Activated T-cell treated with anti-CD3 and anti-CD28 coated beads, Interleukin-2, amount 50 U/mL, for 48 hours (primary cell): ENCODE measurements at regions not wholly inside any gene's neighbourhood (a gene's known extent, or its start where the extent isn't known, plus 50 kb on each side); places are given as distances from the start of the nearest gene placed in this dataset.
"Not testable (repeated sequence)": the region's sequence is repeated elsewhere in the genome, so short reads cannot be mapped to it uniquely, and the experiment has no call there.

Source experiments
- DNase-seq, 2 experiments: peaks; one replicate each; pipeline ENCODE4 v3.0.0-alpha.2; 2020

DNA sequence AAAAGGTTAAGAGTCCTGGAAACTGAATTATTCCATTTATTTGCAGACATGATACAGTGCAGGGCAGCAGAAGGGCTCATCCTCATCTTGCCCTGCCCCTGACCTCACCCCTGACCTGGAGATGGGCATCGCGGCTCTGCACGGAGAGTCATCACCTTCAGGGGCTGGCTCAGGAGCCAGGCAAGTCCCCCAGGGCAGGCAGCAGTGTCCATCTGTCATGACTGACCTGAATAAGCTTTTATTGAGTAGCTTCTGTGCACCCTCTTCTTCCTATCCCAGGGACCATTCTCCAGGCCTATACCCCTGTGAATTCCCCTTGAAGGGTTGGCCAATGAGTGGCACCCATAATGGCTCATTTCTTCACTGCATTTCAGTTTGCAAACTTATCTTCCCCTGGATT is 484.2 kb downstream of the ZNF536 start:
- DNase-seq = no peak

DNA sequence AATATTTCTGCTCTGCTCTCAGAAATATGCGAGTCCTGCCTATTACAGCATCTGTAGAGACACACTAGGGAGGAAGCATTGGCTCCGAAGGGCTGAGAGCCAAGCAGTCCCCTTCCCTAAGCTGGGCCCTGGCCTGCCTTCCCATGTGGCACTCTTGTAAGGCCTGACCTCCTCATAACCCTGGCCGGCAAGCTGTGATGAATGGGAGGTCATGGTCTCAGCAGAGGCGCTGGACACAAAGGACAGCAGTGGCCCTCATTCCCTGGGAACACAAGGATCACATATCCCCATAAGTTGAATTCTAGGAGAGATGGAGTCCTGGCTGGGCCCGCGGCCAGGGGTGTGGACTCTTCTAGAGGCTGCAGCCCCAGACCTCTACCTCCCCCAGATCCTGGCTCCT is 483.3 kb downstream of the ZNF536 start:
- no peak for DNase-seq

DNA sequence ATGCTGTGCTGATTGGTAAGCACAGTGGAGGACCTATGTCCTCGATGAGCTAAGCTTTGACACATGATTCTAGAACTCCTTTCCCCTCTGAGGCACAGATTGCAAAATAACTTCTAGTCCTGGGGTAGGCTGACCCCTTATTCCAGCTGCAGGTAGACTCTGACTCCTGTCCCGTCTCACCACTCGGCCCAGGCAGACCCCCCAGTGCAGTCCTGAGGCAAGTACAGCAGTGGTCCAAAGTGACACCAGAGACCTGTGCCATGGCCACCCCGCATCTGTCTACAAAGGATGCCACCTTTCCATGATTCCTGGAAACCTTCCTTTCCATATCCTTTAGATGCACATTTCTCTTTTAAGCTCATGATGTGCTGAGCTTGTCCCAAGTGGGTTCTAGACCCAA is 482.5 kb downstream of the ZNF536 start:
- DNase-seq = no peak

DNA sequence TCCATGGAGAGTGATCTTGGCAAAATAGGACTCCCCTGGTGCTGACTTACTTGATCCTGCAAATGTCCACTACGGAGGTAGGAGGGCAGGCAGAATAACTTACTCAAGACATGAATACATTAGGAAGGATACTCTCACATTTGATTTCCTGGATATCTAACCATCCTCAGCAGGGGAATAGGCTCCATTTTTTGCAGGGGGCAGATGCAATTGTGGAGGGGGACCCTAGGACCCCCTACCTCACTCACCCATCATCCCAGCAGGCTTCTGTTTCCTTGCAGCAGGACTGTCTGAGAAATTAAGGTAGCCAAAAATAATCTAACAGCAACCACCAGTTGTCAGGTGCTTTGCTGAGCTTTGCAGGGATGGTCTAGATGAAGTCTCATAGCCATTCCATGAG is 482.0 kb downstream of the ZNF536 start:
- no peak for DNase-seq

DNA sequence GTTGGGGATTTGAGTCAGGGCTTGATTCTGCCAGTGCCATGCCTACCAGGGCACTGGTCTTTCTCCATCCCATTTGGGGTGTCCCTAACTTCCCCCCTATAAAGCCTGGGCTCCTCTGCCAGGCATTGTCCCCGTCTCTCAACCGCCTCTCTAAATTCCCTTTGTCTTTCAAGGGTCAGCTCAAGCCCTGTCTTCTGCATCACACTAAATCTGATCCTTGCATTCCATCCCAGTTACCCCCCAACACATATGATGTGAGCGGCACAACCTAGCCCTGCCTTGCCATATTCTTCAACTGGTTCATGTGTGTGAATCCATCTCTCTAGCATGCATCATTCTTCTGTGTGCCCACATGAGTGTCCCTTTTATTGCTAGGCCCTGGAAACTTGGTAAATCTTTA is 480.9 kb downstream of the ZNF536 start:
- no peak for DNase-seq

DNA sequence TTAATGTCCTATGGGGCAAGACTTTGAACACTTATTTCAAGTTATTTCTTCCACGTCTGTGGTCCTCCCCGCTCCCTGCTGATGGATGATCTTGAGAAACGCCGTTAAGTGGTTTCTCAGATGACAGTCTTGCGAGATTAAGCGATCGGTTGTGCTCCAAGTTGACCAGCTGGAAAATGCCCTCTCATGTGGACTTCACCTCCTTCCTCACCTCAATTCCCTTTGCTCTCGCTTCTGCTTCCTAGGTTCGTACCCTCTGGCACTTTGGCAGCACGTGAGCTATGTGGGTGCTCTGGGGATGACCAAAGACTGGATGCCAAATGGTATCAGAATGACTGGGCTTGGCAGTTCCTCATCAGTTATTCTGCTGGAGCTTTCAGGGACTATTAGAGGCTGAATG is 480.0 kb downstream of the ZNF536 start:
- no peak for DNase-seq

DNA sequence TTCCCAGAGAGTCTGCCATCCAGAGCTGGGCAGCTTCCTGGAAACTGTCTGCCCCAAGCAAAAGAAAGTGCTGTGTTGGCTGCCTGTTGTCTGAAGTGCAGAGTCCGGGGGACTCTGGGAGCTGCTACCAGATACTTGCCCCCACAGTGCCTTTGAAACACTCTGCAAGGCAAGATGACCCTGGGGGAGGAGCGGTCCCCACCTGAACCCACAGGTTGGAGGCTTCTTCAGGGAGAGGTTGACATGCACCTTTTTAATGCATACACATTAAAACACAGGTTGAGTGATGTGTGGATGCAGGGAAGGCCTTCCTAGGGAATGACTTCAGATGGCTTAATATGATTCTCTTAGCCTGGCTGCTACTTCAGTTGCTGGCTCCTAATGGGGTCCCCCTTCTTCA is 479.5 kb downstream of the ZNF536 start:
- DNase-seq = no peak

DNA sequence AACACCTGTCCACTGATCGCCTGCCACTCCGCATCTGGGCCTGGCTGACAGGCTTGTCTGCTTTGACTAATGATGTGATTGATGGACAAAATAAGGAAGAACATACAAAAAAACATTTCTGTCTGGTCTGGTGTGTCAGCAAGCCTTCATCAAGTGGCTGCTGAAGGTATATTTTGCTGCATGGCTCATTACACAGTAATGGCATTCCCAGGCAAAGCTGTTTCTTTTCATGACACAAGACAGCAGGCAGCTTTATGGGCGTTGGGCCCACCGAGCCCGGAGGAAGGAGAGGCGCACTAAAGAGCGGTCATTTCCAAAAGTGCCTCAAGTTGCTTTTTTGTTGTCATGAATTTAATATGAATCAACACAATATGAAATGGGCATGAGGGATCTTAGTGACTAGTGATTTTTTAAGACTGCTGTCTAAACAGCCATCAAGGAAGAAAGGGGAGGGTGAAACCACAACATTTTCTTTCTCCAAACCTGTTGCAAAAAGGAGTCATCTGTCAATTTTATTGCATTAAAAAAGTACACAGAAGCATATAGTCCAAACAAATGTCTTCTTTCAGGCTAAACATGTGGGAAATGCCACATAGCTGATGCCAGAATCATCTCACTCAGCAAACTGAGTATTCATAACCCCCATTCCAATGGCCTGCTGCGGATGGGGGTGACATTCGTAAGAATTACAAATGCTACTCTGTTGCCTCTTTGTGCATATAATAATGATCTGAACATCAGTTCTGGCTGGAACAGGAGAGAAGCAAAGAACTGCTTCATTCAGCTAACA is 476.6 kb downstream of the ZNF536 start:
- DNase-seq = no peak

DNA sequence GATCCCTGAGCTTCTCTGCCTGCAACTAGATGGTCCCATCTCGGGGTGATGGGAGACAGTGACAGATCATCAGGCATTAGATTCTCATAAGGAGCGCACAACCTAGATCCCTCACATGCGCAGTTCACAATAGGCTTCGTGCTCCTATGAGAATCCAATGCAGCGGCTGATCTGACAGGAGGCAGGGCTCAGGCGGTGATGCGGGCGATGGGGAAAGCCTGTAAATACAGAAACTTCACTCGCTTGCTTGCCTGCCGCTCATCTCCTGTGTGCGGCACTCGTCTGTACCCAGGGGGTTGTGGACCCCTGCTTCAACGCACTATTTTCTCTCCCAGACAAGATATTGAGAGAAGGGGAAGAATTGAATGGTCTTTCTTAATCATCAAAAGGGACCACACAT is 473.9 kb downstream of the ZNF536 start:
- DNase-seq = no peak

DNA sequence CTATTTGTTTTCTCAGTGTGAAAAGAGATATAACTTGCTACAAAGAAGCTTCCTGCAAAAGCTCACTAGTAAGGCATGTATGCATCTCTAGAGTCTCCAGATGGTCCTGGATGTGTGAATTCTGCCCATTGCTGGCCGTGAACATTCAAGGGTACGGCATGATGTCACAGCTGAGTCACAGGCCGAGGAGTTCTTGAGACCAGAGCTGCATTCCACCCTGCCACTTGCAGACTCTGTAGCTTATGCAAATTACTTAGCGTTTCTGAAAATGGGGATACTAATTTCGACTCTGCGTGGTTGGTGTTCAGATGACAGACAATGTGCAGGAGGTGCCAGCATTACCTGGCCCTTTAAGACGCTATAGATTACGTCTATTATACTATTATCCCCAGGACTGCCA is 470.7 kb downstream of the ZNF536 start:
- DNase-seq = no peak

DNA sequence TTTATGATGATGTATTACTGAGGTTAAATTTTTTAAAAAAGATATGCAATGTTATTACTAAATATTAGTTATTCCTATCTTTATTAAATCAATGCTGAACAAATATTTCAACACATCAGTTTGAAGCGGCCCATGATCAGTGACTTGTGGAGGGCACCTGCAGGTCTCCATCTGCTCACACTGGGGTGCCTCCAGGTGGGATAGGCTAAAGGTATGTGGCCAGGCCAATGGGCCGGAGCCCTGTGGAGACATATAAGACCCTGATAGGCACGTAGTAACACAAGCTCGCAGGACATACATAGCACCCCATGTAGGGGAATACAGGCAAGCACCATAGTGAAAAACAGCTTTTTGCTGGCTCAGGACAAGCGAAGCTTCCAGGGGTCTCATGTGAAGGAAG is 469.8 kb downstream of the ZNF536 start:
- DNase-seq = no peak

DNA sequence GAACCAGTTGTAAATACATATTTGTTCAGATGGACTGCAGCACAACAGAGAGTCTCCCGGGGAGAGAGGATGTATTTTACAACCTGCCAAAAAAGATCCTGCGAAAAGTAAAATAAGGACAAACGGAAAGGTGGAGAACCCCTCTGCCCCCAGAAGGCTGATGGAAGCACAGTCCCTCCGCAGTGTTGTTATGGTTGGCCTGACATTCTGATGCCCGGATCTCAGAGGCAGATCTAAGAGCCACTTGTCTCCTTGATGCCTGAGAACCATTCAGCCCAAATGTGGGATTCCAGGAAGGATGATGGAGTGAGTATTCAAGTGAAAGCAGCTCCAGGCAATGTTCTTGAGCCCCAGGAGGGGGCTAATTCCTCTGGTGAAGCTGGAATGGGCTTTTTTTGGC is 458.7 kb downstream of the ZNF536 start:
- DNase-seq = no peak

DNA sequence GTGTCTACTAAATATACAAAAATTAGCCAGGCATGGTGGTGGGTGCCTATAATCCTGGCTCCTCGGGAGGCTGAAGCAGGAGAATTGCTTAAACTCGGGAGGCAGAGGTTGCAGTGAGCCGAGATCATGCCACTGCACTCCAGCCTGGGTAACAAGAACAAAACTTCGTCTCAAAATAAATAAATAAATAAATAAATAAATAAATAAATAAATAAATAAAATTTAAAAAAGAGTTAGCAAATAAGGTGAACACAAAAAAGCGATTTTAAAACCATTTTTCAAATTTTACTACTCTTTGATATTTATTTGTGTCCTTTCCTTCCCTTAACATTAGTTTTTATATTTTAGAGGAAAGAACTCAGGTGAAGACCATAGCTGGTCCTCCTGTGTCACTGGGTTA is 453.3 kb downstream of the ZNF536 start:
- not testable (repeated sequence) for DNase-seq

DNA sequence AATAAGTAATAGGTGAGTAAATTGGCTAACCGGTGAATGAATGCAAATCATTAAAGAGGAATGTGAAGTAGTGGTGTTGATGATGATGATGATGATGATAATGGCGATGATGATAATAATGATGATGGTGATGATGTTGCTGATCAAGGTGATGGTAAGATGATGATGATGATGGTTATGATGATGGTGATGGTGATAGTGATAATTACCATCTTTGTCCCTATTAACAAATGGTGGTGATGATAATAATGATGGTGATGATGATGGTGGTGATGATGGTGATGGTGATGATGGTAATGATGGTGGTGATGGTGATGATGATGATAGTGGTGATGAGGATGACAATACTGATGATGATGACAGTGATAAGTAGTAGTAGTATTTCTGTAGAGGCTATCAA is 452.6 kb downstream of the ZNF536 start:
- DNase-seq = no peak

DNA sequence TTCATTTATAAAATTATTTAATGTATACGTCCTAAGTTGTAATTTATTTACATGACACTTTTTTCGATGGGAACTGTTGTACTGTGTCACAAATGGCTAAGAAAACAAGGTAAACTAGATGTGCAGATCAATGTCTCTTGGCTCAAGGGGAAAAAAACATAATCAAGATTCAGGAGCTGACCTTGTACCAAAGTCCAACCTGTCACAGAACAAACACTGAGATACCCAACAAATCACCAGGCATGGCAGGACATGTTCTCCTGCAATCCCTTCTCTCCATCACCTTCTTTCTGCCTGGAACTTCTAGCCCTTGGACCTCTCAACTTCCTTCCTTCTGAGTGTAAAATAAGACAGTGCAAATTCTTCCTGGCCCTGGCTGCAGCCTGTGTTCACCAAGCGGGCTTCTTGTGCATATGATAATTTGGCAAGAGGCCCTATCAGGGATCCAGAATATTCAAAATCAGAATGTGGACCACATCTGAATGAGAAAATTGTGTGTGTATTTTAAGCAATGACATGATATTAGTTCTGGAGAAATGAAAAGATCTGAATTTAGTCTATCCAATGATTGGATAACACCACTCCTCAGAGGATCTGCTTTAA is 445.9 kb downstream of the ZNF536 start:
- DNase-seq = no peak

DNA sequence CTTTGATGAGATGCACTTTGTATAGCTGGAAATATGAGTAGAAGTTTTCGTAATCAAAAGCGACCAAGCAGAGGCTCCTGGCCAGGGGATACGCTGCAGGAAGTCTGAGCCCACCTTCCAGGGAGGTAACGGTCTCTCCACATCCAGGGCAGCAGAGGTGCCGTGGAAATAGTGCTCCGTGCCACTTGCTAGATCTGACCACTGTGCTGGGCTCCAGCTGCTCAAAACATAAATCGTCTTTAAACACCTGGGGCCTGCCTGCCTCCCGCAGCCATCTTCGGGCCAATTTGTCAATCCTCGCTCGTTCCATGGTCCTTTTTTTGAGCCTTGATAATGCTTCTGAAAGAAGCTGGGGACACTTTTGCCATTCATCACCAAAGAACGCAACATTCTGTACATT is 445.0 kb downstream of the ZNF536 start:
- no peak for DNase-seq

DNA sequence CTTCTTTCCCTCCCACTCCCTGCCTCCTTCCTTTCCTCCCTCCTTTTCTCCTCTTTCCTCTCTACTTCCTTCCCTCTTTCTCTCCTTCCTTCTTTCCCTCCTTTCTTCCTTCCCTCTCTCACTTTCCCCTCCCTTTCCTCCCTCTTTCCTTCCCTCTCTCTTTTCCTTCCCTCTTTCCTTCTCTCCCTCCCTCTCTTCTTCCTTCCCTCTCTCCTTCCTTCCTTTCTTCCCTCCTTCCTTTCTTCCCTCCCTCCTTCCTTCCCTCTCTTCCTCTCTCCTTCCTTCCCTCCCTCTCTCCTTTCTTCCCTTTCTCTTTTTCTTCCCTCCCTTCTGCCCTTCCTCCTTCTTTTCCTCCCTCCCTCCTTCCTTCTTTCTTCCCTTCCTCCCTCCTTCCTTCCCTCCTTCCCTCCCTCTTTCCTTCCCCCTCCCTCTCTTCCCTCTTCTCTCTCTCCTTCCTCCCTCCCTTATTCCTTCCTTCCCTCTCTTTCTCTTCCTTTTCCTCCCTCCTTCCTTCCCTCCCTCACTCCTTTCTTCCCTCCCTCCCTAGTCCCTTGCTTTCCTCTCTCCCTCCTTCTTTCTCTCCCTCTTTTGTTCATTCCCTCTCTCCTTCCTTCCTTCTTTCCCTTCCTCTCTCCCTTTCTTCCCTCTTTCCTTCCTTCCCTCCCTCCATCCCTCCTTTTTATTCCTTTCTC is 443.9 kb downstream of the ZNF536 start:
- DNase-seq = no peak

DNA sequence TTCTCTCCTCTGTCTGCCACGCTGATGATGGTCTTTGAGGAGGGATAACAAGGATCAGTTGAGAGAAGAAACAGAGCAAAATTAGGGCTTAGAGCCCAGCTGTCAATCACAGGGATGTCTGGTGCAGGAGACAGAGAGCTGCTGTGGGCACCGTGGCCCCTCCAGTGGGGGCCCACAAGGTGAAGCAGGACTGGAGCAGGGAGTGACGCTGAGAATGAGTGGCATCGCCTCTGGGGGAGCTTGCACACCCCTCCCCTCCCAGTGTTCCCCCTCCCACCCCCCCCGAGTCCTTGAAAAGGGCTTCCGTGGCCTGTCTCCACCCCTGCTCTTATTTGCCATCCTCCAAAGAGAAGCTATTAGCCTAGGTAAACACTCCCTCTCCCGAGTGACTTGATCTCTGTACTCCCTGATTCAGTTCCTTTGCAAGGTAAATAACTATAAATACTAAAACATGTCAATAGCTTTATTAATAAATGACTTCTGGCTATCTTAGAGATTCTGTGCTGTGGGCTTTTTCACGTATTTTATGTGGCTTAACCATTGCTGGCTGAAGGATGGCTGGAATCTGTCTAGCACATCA is 440.0 kb downstream of the ZNF536 start:
- DNase-seq = no peak

DNA sequence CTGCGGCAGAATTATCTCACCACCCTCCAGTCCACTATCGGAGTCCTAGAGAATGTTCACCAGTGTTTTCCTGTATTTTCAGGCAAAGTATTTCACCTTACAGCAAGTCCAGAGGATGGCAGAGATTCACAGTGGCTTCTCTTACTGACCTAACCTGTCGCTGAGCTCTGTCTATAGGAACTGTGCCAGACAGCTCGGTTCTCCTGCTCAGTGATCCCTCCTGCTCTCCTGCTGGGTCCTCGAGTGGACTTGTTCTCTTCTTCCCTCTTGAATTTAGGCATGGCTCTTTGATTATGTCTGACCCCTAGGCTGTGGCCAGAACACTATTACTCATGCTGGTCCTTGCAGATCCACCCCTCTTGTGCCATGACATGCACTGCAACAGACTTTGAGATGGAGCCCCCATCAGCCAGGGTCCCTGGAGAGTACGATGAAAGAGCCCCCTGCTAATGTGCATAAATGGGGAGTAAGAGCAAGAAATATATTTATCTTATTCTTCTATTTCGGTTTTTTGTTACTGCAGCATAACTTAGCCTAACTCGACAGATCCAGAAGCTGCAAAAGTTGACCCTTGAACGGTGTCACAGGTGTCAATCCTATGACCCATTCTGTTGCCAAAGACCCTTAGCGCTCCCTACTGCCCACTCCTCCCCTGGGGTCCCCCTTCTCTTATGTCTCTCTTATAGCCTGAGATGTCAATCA is 439.4 kb downstream of the ZNF536 start:
- no peak for DNase-seq

DNA sequence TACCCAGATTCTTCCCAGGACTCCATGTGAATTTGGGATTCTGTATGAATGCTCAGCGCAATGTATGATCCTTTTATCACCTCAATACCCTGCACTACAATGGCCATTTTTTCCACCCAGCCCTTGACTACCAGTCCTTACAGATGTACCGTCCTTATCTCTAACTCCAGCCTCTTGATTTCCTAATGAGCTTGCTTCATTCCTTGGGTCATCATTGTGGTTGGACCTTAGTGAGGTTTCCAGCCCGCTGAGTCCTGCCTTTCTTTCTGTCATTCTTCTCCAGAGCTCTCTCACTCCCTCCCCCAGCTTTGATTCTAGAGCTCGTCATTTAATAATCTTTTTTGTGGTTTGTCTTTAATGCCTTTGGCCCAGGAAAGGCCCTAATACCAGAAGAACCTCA is 438.5 kb downstream of the ZNF536 start:
- DNase-seq = no peak

DNA sequence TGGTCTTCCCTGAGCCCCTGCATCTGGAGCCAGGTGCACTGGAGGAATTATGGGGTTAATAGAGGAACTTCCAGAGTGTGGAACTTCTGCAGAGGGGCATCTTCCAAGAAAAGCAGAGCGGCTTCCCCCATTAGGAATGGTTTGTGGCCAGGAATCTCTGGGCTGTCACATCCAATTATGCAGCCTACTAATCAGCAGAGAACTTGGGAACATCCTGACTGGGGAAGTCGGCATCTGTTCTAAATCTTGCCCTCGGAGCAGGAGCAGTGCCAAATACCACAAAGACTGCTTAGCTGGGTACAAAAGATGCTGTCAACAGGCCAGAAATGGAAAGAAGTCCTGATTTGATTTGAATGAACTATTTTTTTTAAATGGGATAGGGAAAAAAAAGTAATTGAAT is 435.1 kb downstream of the ZNF536 start:
- DNase-seq = no peak

DNA sequence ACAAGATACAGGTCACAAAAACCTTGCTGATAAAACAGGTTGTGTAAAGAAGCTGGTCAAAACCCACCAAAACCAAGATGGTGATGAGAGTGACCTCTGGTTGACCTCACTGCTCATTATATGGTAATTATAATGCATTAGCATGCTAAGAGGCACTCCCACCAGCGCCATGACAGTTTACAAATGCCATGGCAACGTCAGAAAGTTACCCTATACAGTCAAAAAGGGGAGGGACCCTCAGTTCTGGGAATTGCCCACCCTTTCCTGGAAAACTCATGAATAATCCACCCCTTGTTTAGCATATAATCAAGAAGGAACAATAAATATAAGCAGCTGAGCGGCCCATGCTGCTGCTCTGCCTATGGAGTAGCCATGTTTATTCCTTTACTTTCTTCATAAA is 434.1 kb downstream of the ZNF536 start:
- no peak for DNase-seq

DNA sequence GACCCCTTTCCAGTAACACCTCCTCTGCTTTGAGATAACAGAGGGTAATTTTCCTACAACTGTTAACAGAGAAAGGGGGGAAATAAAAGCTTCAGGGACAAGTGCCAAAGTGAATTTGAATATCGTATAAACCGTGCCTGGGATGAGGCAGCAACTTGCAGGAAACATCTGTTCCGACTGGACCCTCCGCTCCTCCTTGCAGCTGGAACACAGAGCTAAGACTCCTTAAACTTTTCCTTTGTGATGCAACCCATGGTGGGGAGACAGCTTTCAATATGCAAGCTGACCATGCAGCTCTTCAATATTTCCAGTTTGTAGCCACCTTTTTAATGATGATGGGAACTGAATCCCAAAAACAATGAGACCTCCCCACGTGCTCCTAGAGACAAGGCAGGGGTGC is 432.6 kb downstream of the ZNF536 start:
- DNase-seq = no peak
